Endothelial cell of umbilical vein (primary cell): ENCODE measurements at regions not wholly inside any gene's neighbourhood (a gene's known extent, or its start where the extent isn't known, plus 50 kb on each side); places are given as distances from the start of the nearest gene placed in this dataset.

ENCODE experiments used
- EZH2 ChIP-seq: IDR thresholded peaks from 2 replicates; pipeline ENCODE4 v1.6.1; 2012; ENCODE audit warnings: borderline replicate concordance, low read depth, mild to moderate bottlenecking, moderate library complexity, low read length, inconsistent platforms; ENCODE audit not compliant: severe bottlenecking
- TF ChIP-seq, protein P1 (sequence below), 2 donors: IDR thresholded peaks; 1 replicate in 1 of 2; 2 replicates in 1 of 2; pipeline ENCODE4 v1.5.1; 2011; ENCODE audit warnings: low read length in 2 of 2, mild to moderate bottlenecking in 2 of 2, moderate library complexity in 2 of 2, control low read depth in 1 of 2, inconsistent platforms in 1 of 2, low read depth in 1 of 2; ENCODE audit not compliant: insufficient read depth in 1 of 2; ENCODE audit errors: extremely low read depth in 1 of 2

DNA sequence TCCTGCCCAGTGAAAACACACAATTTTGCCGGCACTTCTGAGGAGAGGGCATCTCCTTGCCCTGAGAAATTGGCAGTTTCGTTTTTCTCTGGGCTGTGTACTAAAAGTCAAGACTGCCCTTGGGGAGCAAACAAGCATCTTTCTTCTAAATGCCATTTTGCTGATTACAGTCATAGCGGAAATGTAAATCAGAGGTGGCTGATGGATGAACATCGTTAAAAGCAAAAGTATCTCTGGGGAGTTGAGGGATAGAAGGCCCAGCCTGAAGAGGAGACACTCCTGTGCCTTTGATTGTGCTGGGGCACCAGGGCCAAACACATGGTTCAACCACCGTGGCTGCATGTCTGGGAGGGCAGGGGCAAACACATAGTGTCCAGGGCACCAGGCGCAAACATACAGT, 49.8 kb downstream of the ABCC12 start:
- TF ChIP-seq, protein P1, sequence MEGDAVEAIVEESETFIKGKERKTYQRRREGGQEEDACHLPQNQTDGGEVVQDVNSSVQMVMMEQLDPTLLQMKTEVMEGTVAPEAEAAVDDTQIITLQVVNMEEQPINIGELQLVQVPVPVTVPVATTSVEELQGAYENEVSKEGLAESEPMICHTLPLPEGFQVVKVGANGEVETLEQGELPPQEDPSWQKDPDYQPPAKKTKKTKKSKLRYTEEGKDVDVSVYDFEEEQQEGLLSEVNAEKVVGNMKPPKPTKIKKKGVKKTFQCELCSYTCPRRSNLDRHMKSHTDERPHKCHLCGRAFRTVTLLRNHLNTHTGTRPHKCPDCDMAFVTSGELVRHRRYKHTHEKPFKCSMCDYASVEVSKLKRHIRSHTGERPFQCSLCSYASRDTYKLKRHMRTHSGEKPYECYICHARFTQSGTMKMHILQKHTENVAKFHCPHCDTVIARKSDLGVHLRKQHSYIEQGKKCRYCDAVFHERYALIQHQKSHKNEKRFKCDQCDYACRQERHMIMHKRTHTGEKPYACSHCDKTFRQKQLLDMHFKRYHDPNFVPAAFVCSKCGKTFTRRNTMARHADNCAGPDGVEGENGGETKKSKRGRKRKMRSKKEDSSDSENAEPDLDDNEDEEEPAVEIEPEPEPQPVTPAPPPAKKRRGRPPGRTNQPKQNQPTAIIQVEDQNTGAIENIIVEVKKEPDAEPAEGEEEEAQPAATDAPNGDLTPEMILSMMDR (IDR thresholded peaks at IDR 0.05; ENCODE audit: extremely low read depth in 1 of 2, insufficient read depth in 1 of 2, low read depth in 1 of 2, low read length in 2 of 2): no peak
- no peak for TF ChIP-seq EZH2
